Activated T-cell treated with anti-CD3 and anti-CD28 coated beads, Interleukin-2, amount 50 U/mL, for 4 hours (primary cell): ENCODE measurements at regions not wholly inside any gene's neighbourhood (a gene's known extent, or its start where the extent isn't known, plus 50 kb on each side); places are given as distances from the start of the nearest gene placed in this dataset.
"Not testable (repeated sequence)": the region's sequence is repeated elsewhere in the genome, so short reads cannot be mapped to it uniquely, and the experiment has no call there.

Source experiments
- ATAC-seq, 2 donors: fragments of 200-7000 bp; cut with Tn5 transposase; one replicate each; pipeline ENCODE4 v1.10.0; 2021
- DNase-seq: peaks from one replicate; pipeline ENCODE4 v3.0.0-alpha.2; 2020
- H3K27me3 Mint-ChIP-seq: one replicate; pipeline ENCODE4 v1.8.0; 2021; ENCODE audit warnings: low read depth, mixed read lengths
- H3K36me3 Mint-ChIP-seq: one replicate; pipeline ENCODE4 v1.8.0; 2022; ENCODE audit warnings: mixed read lengths; ENCODE audit not compliant: insufficient read depth
- H3K4me1 Mint-ChIP-seq: one replicate; pipeline ENCODE4 v1.8.0; 2021; ENCODE audit warnings: low read depth, mixed read lengths
- H3K4me3 Mint-ChIP-seq: one replicate; pipeline ENCODE4 v1.8.0; 2021; ENCODE audit warnings: mild to moderate bottlenecking, moderate library complexity, mixed read lengths
- H3K9me3 Mint-ChIP-seq: one replicate; pipeline ENCODE4 v1.8.0; 2021; ENCODE audit warnings: mixed read lengths

- ATAC-seq: no peak
- H3K36me3 Mint-ChIP-seq: no peaks in the 10 kb centered on the region
- no peak overlapping the region for H3K4me3 Mint-ChIP-seq
These were observed 146.3 kb upstream of the RAB4A start for GRCh38 chr1:229124520-229125124.

GRCh38 chr1:229127301-229127700 is 143.6 kb upstream of the RAB4A start:
- Mint-ChIP-seq H3K4me1 (peaks cover 51% of the 10 kb centered on the region), H3K36me3 (no peaks in the 10 kb centered on the region), H3K9me3 (no peaks in the 10 kb centered on the region), H3K4me3 (no peak overlapping the region), H3K27me3 (no peaks in the 10 kb centered on the region)
- no peak for DNase-seq
- ATAC-seq: peak in 1 of 2 donors; percentile 49

More at GRCh38 chr1:229124520-229125124, 146.3 kb upstream of the RAB4A start:
- Mint-ChIP-seq H3K9me3 (no peaks in the 10 kb centered on the region), H3K27me3 (no peaks in the 10 kb centered on the region), H3K4me1 (peaks cover 25% of the 10 kb centered on the region)
- no peak for DNase-seq

- H3K4me3 Mint-ChIP-seq: no peak overlapping the region
- no peaks in the 10 kb centered on the region for H3K27me3 Mint-ChIP-seq
- H3K36me3 Mint-ChIP-seq: no peaks in the 10 kb centered on the region
- H3K9me3 Mint-ChIP-seq: no peaks in the 10 kb centered on the region
- peaks cover 51% of the 10 kb centered on the region for H3K4me1 Mint-ChIP-seq
- DNase-seq (no peak), ATAC-seq (no peak)
These were observed 142.8 kb upstream of the RAB4A start for GRCh38 chr1:229128066-229128608.

GRCh38 chr1:229129301-229130027 is 141.4 kb upstream of the RAB4A start:
- peaks cover 7% of the 10 kb centered on the region for H3K9me3 Mint-ChIP-seq
- H3K27me3 Mint-ChIP-seq: no peaks in the 10 kb centered on the region
- DNase-seq: no peak
- H3K36me3 Mint-ChIP-seq: peaks cover 4% of the 10 kb centered on the region
- H3K4me3 Mint-ChIP-seq: no peak overlapping the region
- peak; percentile 41 to 71 for ATAC-seq
- peaks cover 51% of the 10 kb centered on the region for H3K4me1 Mint-ChIP-seq

GRCh38 chr1:229130028-229130668 is 140.8 kb upstream of the RAB4A start:
- H3K9me3 Mint-ChIP-seq: peaks cover 10% of the 10 kb centered on the region
- H3K36me3 Mint-ChIP-seq: peaks cover 7% of the 10 kb centered on the region
- DNase-seq (no peak), ATAC-seq (peak; percentile 25 to 29)
- H3K4me1 Mint-ChIP-seq: peaks cover 51% of the 10 kb centered on the region
- no peak overlapping the region for H3K4me3 Mint-ChIP-seq
- no peaks in the 10 kb centered on the region for H3K27me3 Mint-ChIP-seq

GRCh38 chr1:229131243-229132105 is 139.4 kb upstream of the RAB4A start:
- Mint-ChIP-seq H3K36me3 (peaks cover 7% of the 10 kb centered on the region), H3K4me3 (no peak overlapping the region), H3K27me3 (no peaks in the 10 kb centered on the region), H3K4me1 (peaks cover 54% of the 10 kb centered on the region), H3K9me3 (peaks cover 17% of the 10 kb centered on the region)
- ATAC-seq (no peak), DNase-seq (no peak)

- Mint-ChIP-seq H3K27me3 (no peaks in the 10 kb centered on the region), H3K4me3 (no peak overlapping the region), H3K36me3 (peaks cover 7% of the 10 kb centered on the region), H3K9me3 (peaks cover 17% of the 10 kb centered on the region), H3K4me1 (peaks cover 56% of the 10 kb centered on the region)
- no peak for ATAC-seq
- no peak for DNase-seq
These were observed 138.8 kb upstream of the RAB4A start for GRCh38 chr1:229132106-229132443.

GRCh38 chr1:229132706-229133105 is 138.2 kb upstream of the RAB4A start:
- no peak overlapping the region for H3K4me3 Mint-ChIP-seq

GRCh38 chr1:229133151-229133550 is 137.8 kb upstream of the RAB4A start:
- peaks cover 56% of the 10 kb centered on the region for H3K4me1 Mint-ChIP-seq

More at GRCh38 chr1:229132706-229133105, 138.2 kb upstream of the RAB4A start:
- Mint-ChIP-seq H3K27me3 (no peaks in the 10 kb centered on the region), H3K4me1 (peaks cover 56% of the 10 kb centered on the region), H3K36me3 (peaks cover 7% of the 10 kb centered on the region), H3K9me3 (peaks cover 17% of the 10 kb centered on the region)
- DNase-seq (no peak), ATAC-seq (no peak)

GRCh38 chr1:229133811-229134210 is 137.1 kb upstream of the RAB4A start:
- no peak for DNase-seq
- Mint-ChIP-seq H3K9me3 (peaks cover 17% of the 10 kb centered on the region), H3K36me3 (peaks cover 7% of the 10 kb centered on the region), H3K4me1 (peaks cover 60% of the 10 kb centered on the region), H3K27me3 (no peaks in the 10 kb centered on the region), H3K4me3 (no peak overlapping the region)
- ATAC-seq: no peak

More at GRCh38 chr1:229133151-229133550, 137.8 kb upstream of the RAB4A start:
- Mint-ChIP-seq H3K27me3 (no peaks in the 10 kb centered on the region), H3K36me3 (peaks cover 7% of the 10 kb centered on the region), H3K9me3 (peaks cover 17% of the 10 kb centered on the region), H3K4me3 (no peak overlapping the region)
- DNase-seq (no peak), ATAC-seq (no peak)

- not testable (repeated sequence) for H3K27me3 Mint-ChIP-seq, H3K4me3 Mint-ChIP-seq, DNase-seq, ATAC-seq, H3K36me3 Mint-ChIP-seq
- Mint-ChIP-seq H3K4me1 (peaks cover 60% of the 10 kb centered on the region), H3K9me3 (peaks cover 17% of the 10 kb centered on the region)
These were observed 136.3 kb upstream of the RAB4A start for GRCh38 chr1:229134381-229135217.

- peak; percentile 25 to 41 for ATAC-seq
- H3K27me3 Mint-ChIP-seq: no peaks in the 10 kb centered on the region
These were observed 135.1 kb upstream of the RAB4A start for GRCh38 chr1:229135773-229136172.

GRCh38 chr1:229136822-229137221 is 134.1 kb upstream of the RAB4A start:
- Mint-ChIP-seq H3K4me3 (no peak overlapping the region), H3K36me3 (peaks cover 7% of the 10 kb centered on the region), H3K9me3 (peaks cover 17% of the 10 kb centered on the region), H3K27me3 (no peaks in the 10 kb centered on the region), H3K4me1 (peaks cover 45% of the 10 kb centered on the region)
- no peak for ATAC-seq
- no peak for DNase-seq

More at GRCh38 chr1:229135773-229136172, 135.1 kb upstream of the RAB4A start:
- peaks cover 17% of the 10 kb centered on the region for H3K9me3 Mint-ChIP-seq
- DNase-seq: no peak
- peaks cover 7% of the 10 kb centered on the region for H3K36me3 Mint-ChIP-seq
- peaks cover 55% of the 10 kb centered on the region for H3K4me1 Mint-ChIP-seq
- H3K4me3 Mint-ChIP-seq: no peak overlapping the region
